ENCODE measurements at regions not wholly inside any gene's neighbourhood (a gene's known extent, or its start where the extent isn't known, plus 50 kb on each side); places are given as distances from the start of the nearest gene placed in this dataset.

DNA sequence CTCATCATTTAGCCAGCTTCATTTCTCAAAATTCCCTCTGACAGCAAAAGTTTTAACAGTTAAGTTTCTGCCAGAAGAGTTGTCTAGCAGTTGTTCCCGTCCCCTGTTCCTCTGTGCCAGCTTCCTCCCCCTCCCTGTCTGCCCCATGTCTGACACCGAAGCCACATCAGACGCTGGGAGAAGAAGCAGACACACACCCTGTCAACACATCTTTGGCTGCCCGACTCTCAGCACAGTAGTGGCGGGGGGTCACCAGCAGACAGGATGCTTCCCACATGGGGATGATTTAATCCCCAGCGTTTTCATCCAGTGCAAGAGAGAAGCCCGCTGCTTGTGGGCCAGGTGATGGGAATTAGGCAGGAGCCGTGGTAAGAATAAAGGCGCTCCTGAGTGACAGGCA is 379.4 kb upstream of the RUNX1 start:
- DNase-seq (ENCODE audit: low read depth in 1 of 2, low spot score in 1 of 2) = peak in 1 of 2 experiments; percentile 4
- TF ChIP-seq GABPA (IDR thresholded peaks at IDR 0.05; ENCODE audit: low read depth) (no peak), SPI1 (IDR thresholded peaks at IDR 0.05; ENCODE audit: borderline replicate concordance, low read depth) (no peak), CTCF (IDR thresholded peaks at IDR 0.05; ENCODE audit: insufficient read depth, low read length) (no peak), REST (IDR thresholded peaks at IDR 0.05; ENCODE audit: insufficient replicate concordance, low read depth) (no peak), POLR2AphosphoS5 (IDR thresholded peaks at IDR 0.05; ENCODE audit: low read depth) (no peak)
- no peak overlapping the region for H3K4me3 ChIP-seq (replicated peaks; ENCODE audit: insufficient read depth, low read length)
- no peak overlapping the region for H3K27ac ChIP-seq (replicated peaks)
- peaks cover 2% of the 10 kb centered on the region for H3K27me3 ChIP-seq (ENCODE audit: insufficient read depth, poor library complexity, severe bottlenecking)

GRCh38 chr21:35428001-35428320 is 378.9 kb upstream of the RUNX1 start:
- Histone ChIP-seq H3K27ac (replicated peaks) (no peak overlapping the region), H3K4me3 (replicated peaks; ENCODE audit: insufficient read depth, low read length) (no peak overlapping the region), H3K27me3 (ENCODE audit: insufficient read depth, poor library complexity, severe bottlenecking) (peaks cover 2% of the 10 kb centered on the region)
- no peak for TF ChIP-seq GABPA (IDR thresholded peaks at IDR 0.05; ENCODE audit: low read depth)
- TF ChIP-seq POLR2AphosphoS5 (IDR thresholded peaks at IDR 0.05; ENCODE audit: low read depth) = no peak
- TF ChIP-seq CTCF (IDR thresholded peaks at IDR 0.05; ENCODE audit: insufficient read depth, low read length) = no peak
- no peak for TF ChIP-seq SPI1 (IDR thresholded peaks at IDR 0.05; ENCODE audit: borderline replicate concordance, low read depth)
- no peak for TF ChIP-seq REST (IDR thresholded peaks at IDR 0.05; ENCODE audit: insufficient replicate concordance, low read depth)
- DNase-seq (ENCODE audit: low read depth in 1 of 2, low spot score in 1 of 2) = peak in 1 of 2 experiments; percentile 31

DNA sequence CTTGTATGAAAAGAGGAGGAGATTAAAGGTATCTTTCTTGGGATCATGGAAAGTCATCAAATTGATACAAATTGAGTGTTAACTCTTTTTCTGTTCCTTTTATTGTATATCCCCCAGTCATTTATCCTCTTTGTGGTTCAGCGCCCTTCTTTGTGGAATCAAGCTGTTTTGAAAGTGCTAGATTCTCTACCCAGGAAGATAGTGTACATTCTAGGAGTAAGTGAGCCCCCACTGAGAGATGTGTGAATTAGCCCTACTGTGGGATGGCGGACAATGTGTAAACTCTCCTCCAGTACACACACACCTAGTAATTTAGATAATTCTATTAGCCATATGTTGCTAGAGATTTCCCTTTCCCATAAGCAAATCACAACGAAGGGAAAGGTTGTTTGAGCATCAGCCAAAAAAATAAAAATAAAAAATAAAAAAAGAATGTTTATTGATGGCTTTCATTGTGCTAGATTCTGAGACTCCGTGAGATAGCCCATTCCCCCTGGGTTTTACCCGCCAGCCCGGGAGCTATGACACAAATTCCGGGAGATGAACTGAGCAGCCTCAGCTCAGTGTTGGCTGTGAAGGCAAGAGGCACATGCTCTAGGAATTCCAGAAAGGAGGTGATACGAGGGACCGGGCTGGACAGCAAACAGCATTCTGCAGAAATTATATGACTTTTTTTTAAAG is 378.4 kb upstream of the RUNX1 start:
- TF ChIP-seq CTCF (IDR thresholded peaks at IDR 0.05; ENCODE audit: insufficient read depth, low read length) = no peak
- TF ChIP-seq GABPA (IDR thresholded peaks at IDR 0.05; ENCODE audit: low read depth) = no peak
- no peak for TF ChIP-seq REST (IDR thresholded peaks at IDR 0.05; ENCODE audit: insufficient replicate concordance, low read depth)
- TF ChIP-seq POLR2AphosphoS5 (IDR thresholded peaks at IDR 0.05; ENCODE audit: low read depth) = no peak
- TF ChIP-seq SPI1 (IDR thresholded peaks at IDR 0.05; ENCODE audit: borderline replicate concordance, low read depth) = no peak
- Histone ChIP-seq H3K4me3 (replicated peaks; ENCODE audit: insufficient read depth, low read length) (no peak overlapping the region), H3K27ac (replicated peaks) (no peak overlapping the region), H3K27me3 (ENCODE audit: insufficient read depth, poor library complexity, severe bottlenecking) (peaks cover 2% of the 10 kb centered on the region)
- no peak for DNase-seq (ENCODE audit: low read depth in 1 of 2, low spot score in 1 of 2)

Measured in HL-60 (cell line).